GM20431 (cell line): ENCODE measurements at regions not wholly inside any gene's neighbourhood (a gene's known extent, or its start where the extent isn't known, plus 50 kb on each side); places are given as distances from the start of the nearest gene placed in this dataset.
"Not testable (repeated sequence)": the region's sequence is repeated elsewhere in the genome, so short reads cannot be mapped to it uniquely, and the experiment has no call there.

ENCODE experiments used
- in situ Hi-C: fragments of 300-500 bp; cut with MseI, MboI; formaldehyde crosslinking; loops from one replicate; pipeline ENCODE4 v1.15.0; 2020; ENCODE audit warnings: low sequenced_read_pairs; ENCODE audit not compliant: unreplicated experiment

- in situ Hi-C loops: no loop called here
Observed at GRCh38 chr4:159770969-159771368, 668.1 kb downstream of the RAPGEF2 start.

GRCh38 chr4:159776961-159777360, 674.1 kb downstream of the RAPGEF2 start:
- in situ Hi-C loops: no loop called here

GRCh38 chr4:159777689-159778088, 674.8 kb downstream of the RAPGEF2 start:
- in situ Hi-C loops: no loop called here

- in situ Hi-C loops: no loop called here
Observed at GRCh38 chr4:159778298-159778697, 675.4 kb downstream of the RAPGEF2 start.

- in situ Hi-C loops: no loop called here
Observed at GRCh38 chr4:159779716-159780115, 676.8 kb downstream of the RAPGEF2 start.

GRCh38 chr4:159780196-159780922, 677.5 kb downstream of the RAPGEF2 start:
- in situ Hi-C loops: no loop called here

- in situ Hi-C loops: no loop called here
Observed at GRCh38 chr4:159787901-159788300, 685.0 kb downstream of the RAPGEF2 start.

GRCh38 chr4:159791334-159791733, 688.5 kb downstream of the RAPGEF2 start:
- in situ Hi-C loops: no loop called here

GRCh38 chr4:159804592-159804991, 701.7 kb downstream of the RAPGEF2 start:
- in situ Hi-C loops: not testable (repeated sequence)

- in situ Hi-C loops: no loop called here
Observed at GRCh38 chr4:159823743-159824142, 720.9 kb downstream of the RAPGEF2 start.

- in situ Hi-C loops: no loop called here
Observed at GRCh38 chr4:159828687-159829086, 725.8 kb downstream of the RAPGEF2 start.

GRCh38 chr4:159829184-159829583, 726.3 kb downstream of the RAPGEF2 start:
- in situ Hi-C loops: no loop called here

GRCh38 chr4:159837071-159837470, 734.2 kb downstream of the RAPGEF2 start:
- in situ Hi-C loops: no loop called here

GRCh38 chr4:159855731-159856130, 752.9 kb downstream of the RAPGEF2 start:
- in situ Hi-C loops: no loop called here

- in situ Hi-C loops: no loop called here
Observed at GRCh38 chr4:159856451-159856850, 753.6 kb downstream of the RAPGEF2 start.

- in situ Hi-C loops: no loop called here
Observed at GRCh38 chr4:159859656-159860148, 756.8 kb downstream of the RAPGEF2 start.

- in situ Hi-C loops: no loop called here
Observed at GRCh38 chr4:159860945-159861344, 758.1 kb downstream of the RAPGEF2 start.

- in situ Hi-C loops: no loop called here
Observed at GRCh38 chr4:159864337-159864736, 761.5 kb downstream of the RAPGEF2 start.

- in situ Hi-C loops: no loop called here
Observed at GRCh38 chr4:159867673-159868072, 764.8 kb downstream of the RAPGEF2 start.

GRCh38 chr4:159868936-159869335, 766.1 kb downstream of the RAPGEF2 start:
- in situ Hi-C loops: not testable (repeated sequence)

GRCh38 chr4:159871141-159871540, 768.3 kb downstream of the RAPGEF2 start:
- in situ Hi-C loops: no loop called here

- in situ Hi-C loops: no loop called here
Observed at GRCh38 chr4:159881158-159881557, 778.3 kb downstream of the RAPGEF2 start.
